ENCODE measurements at regions not wholly inside any gene's neighbourhood (a gene's known extent, or its start where the extent isn't known, plus 50 kb on each side); places are given as distances from the start of the nearest gene placed in this dataset.
"Not testable (repeated sequence)": the region's sequence is repeated elsewhere in the genome, so short reads cannot be mapped to it uniquely, and the experiment has no call there.

- H3K4me1 ChIP-seq, result peaks cover 8% of the 10 kb centered on the region
- intact Hi-C loops (cut with DNase I), result loop anchor here (10.0 kb wide), 1 partner anchor 115 kb away; the partner anchor contains the start of gene FAT1
- H3K36me3 ChIP-seq, result no peaks in the 10 kb centered on the region
- no peaks in the 10 kb centered on the region for H3K27me3 ChIP-seq
- DNase-seq (ENCODE audit: extremely low spot score in 2 of 2), result no peak
- peak overlapping the region; percentile 30 to 39 for H3K4me3 ChIP-seq
- peak overlapping the region; percentile 81 for H3K27ac ChIP-seq
- no peaks in the 10 kb centered on the region for H3K9me3 ChIP-seq
- TF ChIP-seq POLR2A (IDR thresholded peaks at IDR 0.05), result no peak
- no peak for TF ChIP-seq CTCF (IDR thresholded peaks at IDR 0.05)
- no peak for TF ChIP-seq POLR2AphosphoS5 (IDR thresholded peaks at IDR 0.05; ENCODE audit: insufficient read depth in 1 of 2, low read depth in 1 of 2)
Observed at GRCh38 chr4:186840222-186840701, 116.6 kb upstream of the FAT1 start.

GRCh38 chr4:186840771-186841301, 117.2 kb upstream of the FAT1 start:
- Histone ChIP-seq H3K36me3 (no peaks in the 10 kb centered on the region), H3K9me3 (no peaks in the 10 kb centered on the region), H3K27me3 (no peaks in the 10 kb centered on the region), H3K27ac (peak overlapping the region; percentile 81), H3K4me3 (peak overlapping the region; percentile 30 to 39), H3K4me1 (peaks cover 13% of the 10 kb centered on the region)
- DNase-seq (ENCODE audit: extremely low spot score in 2 of 2), result no peak
- intact Hi-C loops (cut with DNase I), result loop anchor here (10.0 kb wide), 1 partner anchor 116 kb away; the partner anchor contains the start of gene FAT1
- TF ChIP-seq POLR2AphosphoS5 (IDR thresholded peaks at IDR 0.05; ENCODE audit: insufficient read depth in 1 of 2, low read depth in 1 of 2) (peak in 1 of 2 donors; percentile 12), POLR2A (IDR thresholded peaks at IDR 0.05) (no peak)

GRCh38 chr4:186844059-186844681, 120.5 kb upstream of the FAT1 start:
- peak overlapping the region; percentile 70 for H3K27ac ChIP-seq
- peak overlapping the region in 1 of 2 donors; percentile 18 for H3K4me3 ChIP-seq
- no peaks in the 10 kb centered on the region for H3K9me3 ChIP-seq
- H3K27me3 ChIP-seq, result no peaks in the 10 kb centered on the region
- peaks cover 13% of the 10 kb centered on the region for H3K4me1 ChIP-seq
- TF ChIP-seq POLR2AphosphoS5 (IDR thresholded peaks at IDR 0.05; ENCODE audit: insufficient read depth in 1 of 2, low read depth in 1 of 2) (no peak), POLR2A (IDR thresholded peaks at IDR 0.05) (no peak), CTCF (IDR thresholded peaks at IDR 0.05) (no peak)
- DNase-seq (ENCODE audit: extremely low spot score in 2 of 2), result no peak
- H3K36me3 ChIP-seq, result no peaks in the 10 kb centered on the region
- intact Hi-C loops (cut with DNase I), result loop anchor here (10.0 kb wide), 1 partner anchor 119 kb away; the partner anchor contains the start of gene FAT1

- H3K4me3 ChIP-seq, result no peak overlapping the region
- H3K27me3 ChIP-seq, result no peaks in the 10 kb centered on the region
- H3K4me1 ChIP-seq, result peaks cover 13% of the 10 kb centered on the region
- no peak for DNase-seq (ENCODE audit: extremely low spot score in 2 of 2)
- intact Hi-C loops (cut with DNase I), result loop anchor here (10.0 kb wide), 1 partner anchor 120 kb away; the partner anchor contains the start of gene FAT1
- no peaks in the 10 kb centered on the region for H3K36me3 ChIP-seq
- H3K9me3 ChIP-seq, result no peaks in the 10 kb centered on the region
- TF ChIP-seq CTCF (IDR thresholded peaks at IDR 0.05), result no peak
- peak; percentile 43 to 68 for TF ChIP-seq POLR2AphosphoS5 (IDR thresholded peaks at IDR 0.05; ENCODE audit: insufficient read depth in 1 of 2, low read depth in 1 of 2)
- H3K27ac ChIP-seq, result peak overlapping the region; percentile 70
Observed at GRCh38 chr4:186845137-186845842, 121.6 kb upstream of the FAT1 start.

- Histone ChIP-seq H3K27me3 (no peaks in the 10 kb centered on the region), H3K4me1 (peaks cover 13% of the 10 kb centered on the region), H3K27ac (no peak overlapping the region), H3K36me3 (no peaks in the 10 kb centered on the region), H3K4me3 (no peak overlapping the region), H3K9me3 (no peaks in the 10 kb centered on the region)
- TF ChIP-seq POLR2AphosphoS5 (IDR thresholded peaks at IDR 0.05; ENCODE audit: insufficient read depth in 1 of 2, low read depth in 1 of 2), result no peak
- no peak for TF ChIP-seq CTCF (IDR thresholded peaks at IDR 0.05)
- TF ChIP-seq POLR2A (IDR thresholded peaks at IDR 0.05), result no peak
- DNase-seq (ENCODE audit: extremely low spot score in 2 of 2), result no peak
- intact Hi-C loops (cut with DNase I), result loop anchor here (10.0 kb wide), 1 partner anchor 122 kb away; the partner anchor contains the start of gene FAT1
Observed at GRCh38 chr4:186846426-186846825, 122.8 kb upstream of the FAT1 start.

GRCh38 chr4:186847429-186848131, 123.9 kb upstream of the FAT1 start:
- not testable (repeated sequence) for H3K27ac ChIP-seq; DNase-seq (ENCODE audit: extremely low spot score in 2 of 2); H3K9me3 ChIP-seq; H3K27me3 ChIP-seq; H3K36me3 ChIP-seq; H3K4me3 ChIP-seq
- H3K4me1 ChIP-seq, result peaks cover 13% of the 10 kb centered on the region
- intact Hi-C loops (cut with DNase I), result loop anchor here (10.0 kb wide), 1 partner anchor 123 kb away; the partner anchor contains the start of gene FAT1
